Muscle layer of duodenum (tissue), 2 donors: ENCODE measurements at regions not wholly inside any gene's neighbourhood (a gene's known extent, or its start where the extent isn't known, plus 50 kb on each side); places are given as distances from the start of the nearest gene placed in this dataset.

Experiments used
- H3K27ac ChIP-seq: one replicate; pipeline ENCODE4 v1.7.0; 2013; ENCODE audit warnings: mild to moderate bottlenecking, low read length
- H3K27me3 ChIP-seq: one replicate; pipeline ENCODE4 v1.7.0; 2013; ENCODE audit warnings: low read depth, mild to moderate bottlenecking, control low read depth, low read length
- H3K36me3 ChIP-seq, 2 donors: one replicate each; pipeline ENCODE4 v1.7.0; 2013; ENCODE audit warnings: low read length in 2 of 2, control low read depth in 1 of 2, mild to moderate bottlenecking in 1 of 2; ENCODE audit not compliant: insufficient read depth in 2 of 2, control insufficient read depth in 1 of 2
- H3K4me1 ChIP-seq, 2 donors: one replicate each; pipeline ENCODE4 v1.7.0; 2013; ENCODE audit warnings: low read length in 2 of 2, mild to moderate bottlenecking in 2 of 2, control low read depth in 1 of 2, moderate library complexity in 1 of 2; ENCODE audit not compliant: insufficient read depth in 2 of 2, control insufficient read depth in 1 of 2
- H3K4me3 ChIP-seq, 2 donors: one replicate each; pipeline ENCODE4 v1.7.0; 2013; ENCODE audit warnings: low read length in 2 of 2, low read depth in 1 of 2, mild to moderate bottlenecking in 1 of 2
- H3K9me3 ChIP-seq, 2 donors: one replicate each; pipeline ENCODE4 v1.7.0; 2013; ENCODE audit warnings: low read length in 2 of 2, control low read depth in 1 of 2, mild to moderate bottlenecking in 1 of 2; ENCODE audit not compliant: control insufficient read depth in 1 of 2
- donor health status: healthy.

- no peaks in the 10 kb centered on the region for H3K27me3 ChIP-seq
- H3K4me1 ChIP-seq = no peaks in the 10 kb centered on the region
- no peak overlapping the region for H3K27ac ChIP-seq
- no peaks in the 10 kb centered on the region for H3K36me3 ChIP-seq
- H3K9me3 ChIP-seq = no peaks in the 10 kb centered on the region
- H3K4me3 ChIP-seq = no peak overlapping the region
These were observed 264.1 kb downstream of the KIF21A start for GRCh38 chr12:39178837-39179236.

GRCh38 chr12:39176356-39176755 is 266.6 kb downstream of the KIF21A start:
- no peaks in the 10 kb centered on the region for H3K27me3 ChIP-seq
- H3K4me3 ChIP-seq = no peak overlapping the region
- H3K27ac ChIP-seq = no peak overlapping the region
- no peaks in the 10 kb centered on the region for H3K36me3 ChIP-seq
- H3K4me1 ChIP-seq = no peaks in the 10 kb centered on the region
- H3K9me3 ChIP-seq = no peaks in the 10 kb centered on the region

GRCh38 chr12:39173726-39174125 is 268.3 kb upstream of the CPNE8 start:
- Histone ChIP-seq H3K27me3 (no peaks in the 10 kb centered on the region), H3K4me3 (no peak overlapping the region), H3K9me3 (no peaks in the 10 kb centered on the region), H3K4me1 (no peaks in the 10 kb centered on the region), H3K27ac (no peak overlapping the region), H3K36me3 (no peaks in the 10 kb centered on the region)

GRCh38 chr12:39165338-39165737 is 259.9 kb upstream of the CPNE8 start:
- Histone ChIP-seq H3K9me3 (no peaks in the 10 kb centered on the region), H3K27ac (no peak overlapping the region), H3K36me3 (no peaks in the 10 kb centered on the region), H3K27me3 (no peaks in the 10 kb centered on the region), H3K4me3 (no peak overlapping the region), H3K4me1 (no peaks in the 10 kb centered on the region)

DNA sequence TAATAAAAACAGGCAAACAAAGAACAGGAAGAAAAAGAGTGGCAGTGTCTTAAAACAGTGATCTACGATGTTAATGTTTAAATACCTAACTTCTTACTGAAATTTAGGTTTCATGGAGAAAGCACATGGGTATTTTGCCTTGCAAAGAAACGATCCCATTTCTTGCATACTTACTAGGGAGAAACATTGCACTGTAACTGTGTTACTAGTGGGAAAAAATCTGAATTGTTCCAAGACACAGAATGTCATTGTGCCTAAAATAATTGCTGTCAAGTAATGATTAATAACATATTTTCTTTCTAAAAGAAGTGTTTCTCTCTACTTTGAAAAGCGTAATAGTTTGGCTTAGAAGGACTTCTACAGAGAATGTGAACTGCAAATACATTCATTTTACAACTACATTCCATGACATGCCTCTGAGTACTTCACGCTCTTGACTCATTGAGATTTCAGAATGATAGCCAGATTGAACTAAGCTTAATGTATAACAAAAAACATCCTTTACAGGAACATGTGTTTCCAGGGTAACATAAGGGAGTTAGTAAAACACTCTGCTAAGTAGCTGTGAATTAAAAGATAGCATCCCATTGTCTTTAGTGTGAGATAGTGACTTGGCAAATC is 256.2 kb upstream of the CPNE8 start:
- no peaks in the 10 kb centered on the region for H3K4me1 ChIP-seq
- no peak overlapping the region for H3K4me3 ChIP-seq
- H3K9me3 ChIP-seq = no peaks in the 10 kb centered on the region
- H3K36me3 ChIP-seq = no peaks in the 10 kb centered on the region
- no peaks in the 10 kb centered on the region for H3K27me3 ChIP-seq
- no peak overlapping the region for H3K27ac ChIP-seq

GRCh38 chr12:39157696-39158342 is 252.4 kb upstream of the CPNE8 start:
- Histone ChIP-seq H3K36me3 (no peaks in the 10 kb centered on the region), H3K9me3 (no peaks in the 10 kb centered on the region), H3K27ac (no peak overlapping the region), H3K4me1 (no peaks in the 10 kb centered on the region), H3K4me3 (no peak overlapping the region), H3K27me3 (no peaks in the 10 kb centered on the region)

- Histone ChIP-seq H3K36me3 (no peaks in the 10 kb centered on the region), H3K27ac (no peak overlapping the region), H3K27me3 (no peaks in the 10 kb centered on the region), H3K4me3 (peak overlapping the region; percentile 55 to 72), H3K9me3 (peaks cover 0 to 4% of the 10 kb centered on the region in 2 donors), H3K4me1 (no peaks in the 10 kb centered on the region)
These were observed 240.0 kb upstream of the CPNE8 start for GRCh38 chr12:39145175-39145999.

DNA sequence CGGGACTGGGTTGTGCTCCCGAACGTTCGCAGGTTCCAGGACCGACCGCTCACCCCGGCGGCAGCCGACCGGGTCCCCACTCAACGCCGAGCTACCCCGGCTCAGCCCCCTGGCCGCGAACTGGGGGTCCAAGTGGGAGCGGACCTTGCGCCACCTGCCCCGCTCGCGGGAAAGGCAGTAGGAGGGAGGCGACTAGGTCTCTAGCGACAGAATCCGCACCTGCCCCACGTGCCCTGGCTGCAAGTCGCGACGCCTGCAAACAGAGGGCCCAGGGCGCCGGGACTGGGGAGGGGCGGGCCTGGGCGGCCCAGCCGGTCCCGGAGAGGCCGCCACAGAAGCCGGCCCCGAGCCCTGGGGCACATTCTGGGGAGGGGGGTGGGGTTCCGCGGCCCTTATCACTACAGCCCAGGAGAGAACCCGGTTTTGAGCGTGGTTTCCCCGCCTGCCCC is 239.2 kb upstream of the CPNE8 start:
- Histone ChIP-seq H3K27me3 (no peaks in the 10 kb centered on the region), H3K9me3 (peaks cover 0 to 4% of the 10 kb centered on the region in 2 donors), H3K4me1 (no peaks in the 10 kb centered on the region), H3K4me3 (peak overlapping the region; percentile 55 to 72), H3K36me3 (no peaks in the 10 kb centered on the region), H3K27ac (no peak overlapping the region)

DNA sequence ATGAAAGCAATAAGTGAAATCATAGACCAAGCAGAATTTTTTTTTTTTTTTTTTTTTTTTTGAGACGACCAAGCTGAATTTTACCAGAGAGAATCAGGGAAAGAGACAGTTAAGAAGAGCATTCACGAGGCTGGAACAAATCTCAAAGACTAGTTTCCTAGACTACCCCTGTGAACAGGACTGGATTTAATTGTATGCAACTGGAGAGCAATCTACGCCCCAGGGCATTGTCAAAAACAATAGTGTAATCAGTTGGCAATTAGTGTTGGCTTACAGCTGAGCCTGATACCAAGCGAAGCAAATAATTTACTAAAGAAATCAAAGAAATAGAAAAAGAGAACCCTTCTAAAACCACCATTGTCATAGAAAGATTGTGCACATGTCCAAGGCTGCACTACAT is 232.9 kb upstream of the CPNE8 start:
- H3K27ac ChIP-seq = no peak overlapping the region
- no peaks in the 10 kb centered on the region for H3K4me1 ChIP-seq
- no peaks in the 10 kb centered on the region for H3K9me3 ChIP-seq
- no peaks in the 10 kb centered on the region for H3K27me3 ChIP-seq
- H3K36me3 ChIP-seq = no peaks in the 10 kb centered on the region
- no peak overlapping the region for H3K4me3 ChIP-seq

DNA sequence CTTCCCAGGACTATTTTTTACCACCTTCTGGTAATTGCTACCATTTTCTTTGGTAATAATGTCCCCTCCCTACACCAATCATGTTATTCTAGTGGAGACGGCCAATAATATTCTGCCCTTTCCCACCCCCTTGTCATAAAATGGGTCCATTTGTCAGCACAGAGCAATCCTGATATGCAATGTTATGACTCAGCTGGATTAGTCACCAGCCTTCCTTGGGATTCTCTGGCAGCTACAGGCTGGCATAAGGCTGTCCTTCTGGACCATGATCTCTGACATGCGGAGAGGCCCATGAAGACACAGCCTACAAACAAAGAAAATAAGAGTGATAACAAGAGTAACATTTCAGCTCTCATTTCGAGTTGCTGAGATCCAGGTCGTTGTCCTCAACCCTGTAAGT is 222.0 kb upstream of the CPNE8 start:
- Histone ChIP-seq H3K27ac (no peak overlapping the region), H3K4me1 (no peaks in the 10 kb centered on the region), H3K27me3 (no peaks in the 10 kb centered on the region), H3K36me3 (no peaks in the 10 kb centered on the region), H3K9me3 (no peaks in the 10 kb centered on the region), H3K4me3 (no peak overlapping the region)

- H3K4me1 ChIP-seq = no peaks in the 10 kb centered on the region
- no peaks in the 10 kb centered on the region for H3K36me3 ChIP-seq
- H3K27ac ChIP-seq = no peak overlapping the region
- H3K9me3 ChIP-seq = no peaks in the 10 kb centered on the region
- H3K4me3 ChIP-seq = no peak overlapping the region
- H3K27me3 ChIP-seq = no peaks in the 10 kb centered on the region
These were observed 220.2 kb upstream of the CPNE8 start for GRCh38 chr12:39125566-39125965.
